ENCODE measurements at regions not wholly inside any gene's neighbourhood (a gene's known extent, or its start where the extent isn't known, plus 50 kb on each side); places are given as distances from the start of the nearest gene placed in this dataset.
"Not testable (repeated sequence)": the region's sequence is repeated elsewhere in the genome, so short reads cannot be mapped to it uniquely, and the experiment has no call there.

- DNase-seq = no peak
Measured at GRCh38 chr1:9466780-9467758, 72.2 kb upstream of the SLC25A33 start.

DNA sequence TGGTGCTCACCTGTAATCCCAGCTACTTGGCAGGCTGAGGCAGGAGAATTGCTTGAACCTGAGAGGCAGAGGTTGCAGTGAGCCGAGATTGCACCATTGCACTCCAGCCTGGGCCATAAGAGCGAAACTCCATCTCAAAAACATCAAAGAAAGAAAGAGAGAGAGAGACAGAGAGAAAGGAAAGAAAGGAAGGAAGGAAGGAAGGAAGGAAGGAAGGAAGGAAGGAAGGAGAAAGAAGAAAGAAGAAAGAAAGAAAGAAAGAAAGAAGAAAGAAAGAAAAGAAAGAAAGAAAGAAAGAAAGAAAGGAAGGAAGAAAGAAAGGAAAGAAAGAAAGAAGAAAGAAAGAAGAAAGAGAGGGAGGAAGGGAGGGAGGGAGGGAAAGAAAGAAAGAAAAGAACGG, 69.4 kb upstream of the SLC25A33 start:
- not testable (repeated sequence) for DNase-seq

DNA sequence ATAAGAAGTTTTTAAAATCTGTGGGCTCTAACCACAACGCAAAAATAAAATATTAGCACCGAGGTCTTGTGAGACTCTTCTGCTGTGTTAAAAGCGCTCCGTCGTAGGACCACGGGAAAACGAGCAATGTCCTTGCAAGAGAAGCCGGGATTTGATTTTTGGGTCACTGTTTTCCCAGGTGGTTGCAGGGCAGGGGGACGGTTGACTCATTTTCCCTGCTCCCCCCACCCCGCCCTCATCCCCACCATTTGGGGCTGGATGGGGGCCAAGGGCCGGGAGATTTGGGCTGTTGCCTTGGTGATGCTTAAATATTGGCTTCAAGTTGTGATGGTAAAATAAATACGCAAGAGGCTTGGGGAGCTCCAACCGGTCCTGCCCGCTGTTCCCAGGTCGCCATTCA, 67.6 kb upstream of the SLC25A33 start:
- DNase-seq = no peak

DNA sequence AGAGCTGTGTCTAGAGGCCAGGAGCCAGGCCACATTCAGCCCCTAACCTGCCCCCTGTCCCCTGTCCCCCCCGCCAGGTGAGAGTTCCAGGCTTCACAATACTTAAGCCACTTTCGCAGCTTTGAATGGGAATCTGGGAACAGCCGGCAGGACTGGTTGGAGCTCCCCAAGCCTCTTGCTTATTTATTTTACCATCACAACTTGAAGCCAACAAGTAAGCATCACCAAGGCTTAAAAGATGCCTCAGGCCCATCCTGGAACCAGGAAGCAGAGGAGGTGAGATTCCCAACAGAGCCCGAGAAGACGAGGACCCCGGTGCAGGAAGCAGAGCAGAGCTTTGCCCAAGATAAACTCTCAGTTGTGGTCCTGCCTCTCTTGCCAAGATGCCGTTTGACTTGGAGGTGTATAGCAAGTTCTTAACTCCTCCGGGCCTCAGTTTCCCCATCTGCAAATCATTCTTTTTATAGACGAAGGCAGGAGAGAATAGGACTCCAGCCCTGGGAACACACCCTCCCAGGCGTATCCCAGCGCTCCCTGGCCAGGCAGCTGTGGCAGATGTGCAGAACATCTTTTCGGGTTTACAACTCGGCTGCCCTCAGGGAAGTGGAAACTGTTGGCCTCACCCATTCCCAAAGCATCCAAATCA, 66.8 kb upstream of the SLC25A33 start:
- DNase-seq = no peak

GRCh38 chr1:9473032-9473807, 66.0 kb upstream of the SLC25A33 start:
- DNase-seq = no peak

DNA sequence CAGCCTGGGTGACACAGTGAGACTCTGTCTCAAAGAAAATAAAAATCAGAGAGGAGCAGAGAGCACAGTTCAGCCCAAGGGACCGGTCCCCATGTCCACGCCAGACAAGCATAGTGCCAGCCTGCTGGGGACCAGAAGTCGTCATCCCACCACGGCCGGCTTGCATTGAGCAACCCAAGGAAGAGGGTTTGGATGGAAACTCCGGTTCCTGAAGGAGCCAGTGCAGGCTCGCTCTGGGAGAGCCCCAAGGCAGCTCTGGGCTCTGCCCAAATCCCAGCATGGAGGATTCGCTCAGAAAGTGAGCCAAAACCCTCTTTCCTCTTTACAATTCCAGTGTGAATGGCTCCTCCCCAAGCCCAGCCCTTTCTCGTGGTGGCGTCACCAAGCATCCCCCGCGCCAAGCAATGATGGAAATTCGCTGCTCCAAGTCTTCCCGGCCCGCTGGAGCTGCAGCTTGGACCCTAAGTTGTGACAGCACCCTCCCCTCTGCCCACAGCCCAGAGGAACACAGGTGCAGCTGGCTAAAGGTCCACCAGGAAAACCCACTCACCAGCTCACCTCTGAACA, 64.1 kb upstream of the SLC25A33 start:
- no peak for DNase-seq

GRCh38 chr1:9476790-9477463, 62.3 kb upstream of the SLC25A33 start:
- no peak for DNase-seq

GRCh38 chr1:9477535-9477934, 61.7 kb upstream of the SLC25A33 start:
- no peak for DNase-seq

DNA sequence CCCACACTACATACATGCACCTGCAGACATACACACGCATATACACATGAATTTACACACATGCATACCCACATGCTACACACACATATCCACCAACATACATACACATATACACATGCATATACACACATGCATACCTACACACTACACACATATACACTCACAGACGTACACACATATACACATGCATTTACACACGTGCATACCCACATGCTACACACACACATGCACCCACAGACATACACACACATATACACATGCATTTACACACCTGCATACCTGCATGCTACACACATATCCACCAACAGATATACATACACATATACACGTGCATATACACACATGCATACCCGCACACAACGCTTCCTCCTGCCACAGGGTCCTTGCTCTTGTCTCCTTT, 61.2 kb upstream of the SLC25A33 start:
- DNase-seq = no peak

DNA sequence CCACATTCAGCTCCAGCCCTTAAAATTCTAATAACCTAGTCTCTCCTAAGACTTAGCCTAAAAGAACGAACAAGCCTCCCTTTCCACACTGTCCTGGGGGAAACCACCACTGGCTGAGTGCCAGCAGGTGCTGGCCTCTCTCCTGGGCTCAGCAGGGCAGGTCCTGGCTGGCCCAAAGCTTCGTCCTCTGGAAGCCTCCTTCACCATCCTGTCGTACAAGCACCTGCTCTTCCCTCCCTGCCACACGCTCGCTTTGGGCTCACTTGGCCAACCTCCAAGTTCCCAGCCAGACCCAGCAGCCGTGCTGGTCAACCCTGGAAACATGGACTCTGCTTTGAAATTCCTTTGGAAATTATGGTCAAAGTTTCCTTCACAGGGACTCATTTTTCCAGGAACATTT, 58.2 kb upstream of the SLC25A33 start:
- DNase-seq = no peak

DNA sequence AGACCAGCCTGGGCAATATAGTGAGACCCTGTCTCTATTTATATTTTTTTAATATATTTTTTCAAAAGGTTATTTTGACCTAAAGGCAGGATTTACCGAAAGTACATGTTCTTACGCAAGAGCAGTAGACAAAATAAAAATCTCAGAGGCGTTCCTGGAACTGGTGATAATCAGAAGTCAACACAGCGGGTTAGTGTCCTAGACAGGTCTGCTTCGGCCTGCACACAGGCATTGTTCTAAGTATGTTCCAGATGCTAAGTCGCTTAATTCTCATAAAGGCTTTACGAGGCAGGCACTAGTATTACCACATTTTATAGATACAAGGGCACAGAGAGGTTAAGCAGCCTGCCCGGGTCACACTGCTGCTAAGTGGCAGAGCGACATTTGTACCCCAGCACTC, 56.9 kb upstream of the SLC25A33 start:
- no peak for DNase-seq

DNA sequence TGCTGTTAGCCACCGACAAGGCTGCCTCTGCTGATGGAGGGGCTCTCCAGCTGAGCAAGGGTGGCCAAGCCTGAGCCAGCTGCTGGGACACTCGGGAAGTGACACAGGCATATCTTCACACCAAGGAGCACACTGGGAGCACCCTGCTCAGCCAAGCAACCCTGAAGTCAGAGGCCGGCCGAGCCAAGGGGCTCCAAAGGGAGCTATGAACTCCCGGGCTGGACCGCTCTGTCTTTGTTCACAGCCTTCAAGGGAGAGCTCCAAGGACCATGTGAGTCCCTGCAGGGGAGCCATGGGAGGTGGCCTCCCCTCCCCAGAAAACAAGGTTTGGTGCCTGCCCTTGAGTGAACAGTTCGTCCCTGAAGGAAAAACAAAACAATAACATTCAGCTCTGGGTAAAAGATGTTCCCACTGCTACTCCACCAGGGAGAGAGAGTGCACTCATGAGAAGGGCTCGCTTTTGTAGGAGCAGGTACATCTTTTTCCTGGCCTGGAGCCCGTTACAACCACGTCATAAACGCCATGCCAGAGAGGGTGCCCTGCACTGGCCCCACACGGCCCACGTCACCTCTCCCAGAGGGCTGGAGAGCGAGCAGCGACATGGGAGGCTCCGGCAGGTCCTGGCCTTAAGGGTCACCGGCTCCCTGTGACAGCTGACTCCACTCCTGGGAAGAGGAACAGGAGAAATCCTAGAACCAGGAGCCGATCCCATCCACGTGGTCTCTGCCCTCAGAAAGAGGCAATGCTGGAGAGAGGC, 56.3 kb upstream of the SLC25A33 start:
- DNase-seq = no peak

GRCh38 chr1:9486466-9487140, 52.7 kb upstream of the SLC25A33 start:
- no peak for DNase-seq
